Left ventricle myocardium inferior (tissue), 1 donor: ENCODE measurements at regions not wholly inside any gene's neighbourhood (a gene's known extent, or its start where the extent isn't known, plus 50 kb on each side); places are given as distances from the start of the nearest gene placed in this dataset.
"Not testable (repeated sequence)": the region's sequence is repeated elsewhere in the genome, so short reads cannot be mapped to it uniquely, and the experiment has no call there.

Source experiments
- DNase-seq: peaks from one replicate; pipeline ENCODE4 v3.0.0-alpha.2; 2020
- H3K27ac ChIP-seq: fragments of 200-600 bp; replicated peaks from 2 replicates; pipeline ENCODE4 v1.8.0; 2021
- H3K27me3 ChIP-seq: fragments of 200-600 bp; 2 replicates; pipeline ENCODE4 v1.8.0; 2021; ENCODE audit warnings: low read depth
- H3K36me3 ChIP-seq: fragments of 200-600 bp; 2 replicates; pipeline ENCODE4 v1.8.0; 2021
- H3K4me1 ChIP-seq: fragments of 200-600 bp; 2 replicates; pipeline ENCODE4 v1.8.0; 2021
- H3K4me3 ChIP-seq: fragments of 200-600 bp; 2 replicates; pipeline ENCODE4 v1.8.0; 2021; ENCODE audit warnings: mild to moderate bottlenecking, moderate library complexity
- H3K9me3 ChIP-seq: fragments of 200-600 bp; replicated peaks from 2 replicates; pipeline ENCODE4 v1.8.0; 2021
- CTCF ChIP-seq: fragments of 200-600 bp; IDR thresholded peaks from 2 replicates; pipeline ENCODE4 v1.8.0; 2021; ENCODE audit warnings: antibody characterized with exemption, mild to moderate bottlenecking, borderline replicate concordance
- intact Hi-C: fragments of 100-400 bp; cut with micrococcal nuclease; formaldehyde crosslinking; loops from one replicate; pipeline ENCODE4 v1.11.0; 2022
- donor health status: DM: no; HTN: yes; CAD: no; lungs with severe emphysema.

GRCh38 chr1:197985351-197985750 is 68.2 kb downstream of the LHX9 start:
- intact Hi-C loops = no loop called here
- no peak for TF ChIP-seq CTCF
- H3K27me3 ChIP-seq = no peaks in the 10 kb centered on the region
- H3K4me1 ChIP-seq = no peaks in the 10 kb centered on the region
- H3K4me3 ChIP-seq = no peak overlapping the region
- no peaks in the 10 kb centered on the region for H3K36me3 ChIP-seq
- H3K27ac ChIP-seq = no peak overlapping the region
- DNase-seq = no peak
- H3K9me3 ChIP-seq = no peaks in the 10 kb centered on the region

GRCh38 chr1:197986817-197987216 is 69.6 kb downstream of the LHX9 start:
- H3K36me3 ChIP-seq = no peaks in the 10 kb centered on the region
- H3K27me3 ChIP-seq = no peaks in the 10 kb centered on the region
- no peaks in the 10 kb centered on the region for H3K4me1 ChIP-seq
- H3K4me3 ChIP-seq = no peak overlapping the region
- no peak for DNase-seq
- no peaks in the 10 kb centered on the region for H3K9me3 ChIP-seq
- intact Hi-C loops = no loop called here
- no peak overlapping the region for H3K27ac ChIP-seq
- no peak for TF ChIP-seq CTCF

GRCh38 chr1:197987294-197987693 is 70.1 kb downstream of the LHX9 start:
- TF ChIP-seq CTCF = no peak
- intact Hi-C loops = no loop called here
- Histone ChIP-seq H3K9me3 (no peaks in the 10 kb centered on the region), H3K27me3 (no peaks in the 10 kb centered on the region), H3K4me3 (no peak overlapping the region), H3K27ac (no peak overlapping the region), H3K4me1 (no peaks in the 10 kb centered on the region), H3K36me3 (no peaks in the 10 kb centered on the region)
- no peak for DNase-seq

GRCh38 chr1:197988581-197988980 is 71.4 kb downstream of the LHX9 start:
- H3K36me3 ChIP-seq, H3K27me3 ChIP-seq, DNase-seq, H3K27ac ChIP-seq, H3K4me3 ChIP-seq, H3K9me3 ChIP-seq, H3K4me1 ChIP-seq, intact Hi-C loops: not testable (repeated sequence)

GRCh38 chr1:197989058-197989457 is 71.9 kb downstream of the LHX9 start:
- intact Hi-C loops = no loop called here
- no peak for TF ChIP-seq CTCF
- Histone ChIP-seq H3K4me1 (no peaks in the 10 kb centered on the region), H3K4me3 (no peak overlapping the region), H3K36me3 (no peaks in the 10 kb centered on the region), H3K27ac (no peak overlapping the region), H3K27me3 (no peaks in the 10 kb centered on the region), H3K9me3 (no peaks in the 10 kb centered on the region)
- no peak for DNase-seq

GRCh38 chr1:197991594-197991993 is 74.4 kb downstream of the LHX9 start:
- intact Hi-C loops = no loop called here
- H3K36me3 ChIP-seq = no peaks in the 10 kb centered on the region
- H3K27ac ChIP-seq = no peak overlapping the region
- no peaks in the 10 kb centered on the region for H3K4me1 ChIP-seq
- H3K27me3 ChIP-seq = no peaks in the 10 kb centered on the region
- no peak overlapping the region for H3K4me3 ChIP-seq
- H3K9me3 ChIP-seq = no peaks in the 10 kb centered on the region
- DNase-seq = no peak
- TF ChIP-seq CTCF = no peak
